IPS DF 4.7 (cell line): ENCODE measurements at regions not wholly inside any gene's neighbourhood (a gene's known extent, or its start where the extent isn't known, plus 50 kb on each side); places are given as distances from the start of the nearest gene placed in this dataset.
"Not testable (repeated sequence)": the region's sequence is repeated elsewhere in the genome, so short reads cannot be mapped to it uniquely, and the experiment has no call there.

ENCODE experiments used
- DNase-seq: peaks from one replicate; pipeline ENCODE4 v3.0.0-alpha.2; 2013; ENCODE audit warnings: low spot score; ENCODE audit errors: extremely low read depth

- DNase-seq = not testable (repeated sequence)
These were observed 241.9 kb downstream of the CWH43 start for GRCh38 chr4:49227941-49228340.

- not testable (repeated sequence) for DNase-seq
These were observed 243.2 kb downstream of the CWH43 start for GRCh38 chr4:49229243-49229642.

GRCh38 chr4:49229713-49230112, 243.6 kb downstream of the CWH43 start:
- not testable (repeated sequence) for DNase-seq

GRCh38 chr4:49233346-49233745, 247.3 kb downstream of the CWH43 start:
- DNase-seq = not testable (repeated sequence)

- not testable (repeated sequence) for DNase-seq
These were observed 247.7 kb downstream of the CWH43 start for GRCh38 chr4:49233749-49234148.

DNA sequence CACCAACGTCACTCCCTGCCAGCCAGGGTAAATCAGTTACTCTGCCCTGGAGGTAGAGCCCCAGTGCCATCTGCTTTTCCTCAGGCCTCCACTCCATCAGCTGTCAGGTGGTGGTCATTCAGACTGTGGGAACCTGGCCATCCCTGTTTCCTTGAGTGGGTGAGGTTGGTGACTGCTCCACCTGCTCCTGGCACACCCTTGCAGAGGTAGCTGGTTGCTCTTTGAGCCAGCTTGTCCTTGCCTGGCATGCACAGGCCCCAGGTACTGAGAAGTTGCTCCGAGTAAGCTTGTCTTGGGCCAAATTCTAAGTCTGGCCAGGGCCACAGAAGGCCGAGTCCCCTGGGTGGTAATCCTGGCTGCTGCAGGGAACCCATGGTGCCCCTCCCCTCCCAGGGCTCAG, 248.3 kb downstream of the CWH43 start:
- DNase-seq = not testable (repeated sequence)

- DNase-seq = not testable (repeated sequence)
These were observed 249.5 kb downstream of the CWH43 start for GRCh38 chr4:49235413-49236160.

DNA sequence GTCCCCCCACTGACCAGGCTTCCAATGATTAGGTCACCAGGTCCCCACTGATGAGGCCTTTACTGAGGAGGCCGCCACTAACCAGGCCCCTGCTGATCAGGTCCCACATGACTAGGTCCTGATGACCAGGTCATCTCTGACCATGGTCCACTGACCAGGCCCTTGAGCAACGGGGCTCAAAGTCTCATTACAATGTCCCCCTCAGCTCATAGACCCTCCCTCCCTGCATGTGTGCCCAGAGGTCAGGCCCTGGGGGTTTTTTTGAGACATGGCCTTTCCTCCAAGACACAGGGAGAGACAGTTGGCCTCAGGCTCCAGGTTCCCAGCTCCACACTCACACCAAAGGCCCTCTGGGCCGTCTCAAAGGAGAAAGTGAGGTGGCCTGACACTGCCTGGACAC, 250.4 kb downstream of the CWH43 start:
- not testable (repeated sequence) for DNase-seq

GRCh38 chr4:49241295-49241694, 255.2 kb downstream of the CWH43 start:
- not testable (repeated sequence) for DNase-seq

DNA sequence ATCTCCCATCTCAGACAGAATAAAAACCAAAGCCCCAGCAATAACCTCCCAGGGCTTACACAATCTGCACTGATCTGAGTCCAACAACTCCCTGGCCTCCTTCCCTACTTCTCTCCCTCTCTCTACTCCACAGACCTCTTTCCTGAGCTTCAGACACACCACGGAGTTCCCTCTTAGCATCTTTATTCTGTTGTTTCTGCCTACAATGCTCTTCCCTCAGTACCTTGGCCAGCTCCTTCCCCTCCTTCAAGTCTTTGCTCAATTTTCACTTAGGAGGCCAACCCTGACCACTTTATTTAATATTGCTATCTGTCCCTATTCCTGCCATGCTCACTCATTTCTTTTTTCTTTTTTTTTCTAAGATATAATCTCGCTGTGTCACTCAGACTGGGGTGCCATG, 276.7 kb downstream of the CWH43 start:
- DNase-seq = not testable (repeated sequence)

- DNase-seq = not testable (repeated sequence)
These were observed 284.4 kb downstream of the CWH43 start for GRCh38 chr4:49270435-49270834.

DNA sequence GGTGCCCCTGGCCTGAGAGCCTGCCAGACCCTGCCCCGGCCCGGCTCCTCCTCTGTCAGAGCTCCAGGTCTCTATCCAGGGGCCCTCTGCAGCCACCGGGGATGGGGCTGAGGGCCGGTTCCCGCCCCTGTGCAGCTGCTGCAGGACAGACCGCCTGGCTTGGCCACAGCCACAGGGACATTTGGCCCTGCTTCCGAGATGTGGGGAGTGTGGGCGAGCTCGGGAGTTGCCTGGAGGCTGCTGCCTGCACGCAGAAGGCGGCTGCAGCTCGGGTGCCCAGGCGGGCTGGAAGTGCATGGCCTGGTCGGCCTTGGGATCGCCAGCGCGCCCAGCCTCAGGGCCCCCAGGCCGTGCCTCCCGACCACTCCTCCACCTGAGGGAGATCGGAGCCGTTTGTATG, 284.8 kb downstream of the CWH43 start:
- DNase-seq = not testable (repeated sequence)

- not testable (repeated sequence) for DNase-seq
These were observed 299.8 kb downstream of the CWH43 start for GRCh38 chr4:49285905-49286304.

- not testable (repeated sequence) for DNase-seq
These were observed 301.1 kb downstream of the CWH43 start for GRCh38 chr4:49286926-49287745.

DNA sequence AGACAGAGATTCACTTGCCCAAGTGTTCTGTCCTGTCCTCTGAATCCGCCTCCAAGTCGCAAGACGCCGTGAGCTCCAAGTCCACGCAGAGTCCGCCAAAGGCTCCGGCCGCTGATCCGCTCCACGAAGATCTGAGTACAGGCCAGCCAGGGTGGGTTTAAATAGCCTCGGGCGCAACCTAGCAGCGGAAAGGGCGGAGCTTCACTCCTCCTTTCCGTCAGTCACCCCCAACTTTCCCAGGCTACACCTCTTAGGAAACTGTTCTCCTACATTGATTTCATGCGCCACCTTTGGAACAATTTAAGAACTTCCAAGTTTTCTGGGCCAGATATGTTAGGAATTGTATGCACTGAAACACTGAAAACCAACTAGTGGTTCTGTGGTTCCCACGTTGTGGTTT, 301.8 kb downstream of the CWH43 start:
- DNase-seq = not testable (repeated sequence)

GRCh38 chr4:49288796-49289195, 302.7 kb downstream of the CWH43 start:
- DNase-seq = not testable (repeated sequence)

DNA sequence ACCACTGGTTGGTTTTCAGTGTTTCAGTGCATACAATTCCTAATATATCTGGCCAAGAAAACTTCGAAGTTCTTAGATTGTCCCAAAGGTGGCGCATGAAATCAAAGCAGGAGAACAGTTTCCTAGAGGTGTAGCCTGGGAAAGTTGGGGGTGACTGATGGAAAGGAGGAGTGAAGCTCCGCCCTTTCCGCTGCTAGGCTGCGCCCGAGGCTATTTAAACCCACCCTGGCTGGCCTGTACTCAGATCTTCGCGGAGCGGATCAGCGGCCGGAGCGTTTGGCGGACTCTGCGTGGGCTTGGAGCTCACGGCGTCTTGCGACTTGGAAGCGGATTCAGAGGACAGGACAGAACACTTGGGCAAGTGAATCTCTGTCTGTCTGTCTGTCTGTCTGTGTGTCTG, 328.7 kb downstream of the CWH43 start:
- not testable (repeated sequence) for DNase-seq

GRCh38 chr4:49320725-49321410, 334.8 kb downstream of the CWH43 start:
- not testable (repeated sequence) for DNase-seq

DNA sequence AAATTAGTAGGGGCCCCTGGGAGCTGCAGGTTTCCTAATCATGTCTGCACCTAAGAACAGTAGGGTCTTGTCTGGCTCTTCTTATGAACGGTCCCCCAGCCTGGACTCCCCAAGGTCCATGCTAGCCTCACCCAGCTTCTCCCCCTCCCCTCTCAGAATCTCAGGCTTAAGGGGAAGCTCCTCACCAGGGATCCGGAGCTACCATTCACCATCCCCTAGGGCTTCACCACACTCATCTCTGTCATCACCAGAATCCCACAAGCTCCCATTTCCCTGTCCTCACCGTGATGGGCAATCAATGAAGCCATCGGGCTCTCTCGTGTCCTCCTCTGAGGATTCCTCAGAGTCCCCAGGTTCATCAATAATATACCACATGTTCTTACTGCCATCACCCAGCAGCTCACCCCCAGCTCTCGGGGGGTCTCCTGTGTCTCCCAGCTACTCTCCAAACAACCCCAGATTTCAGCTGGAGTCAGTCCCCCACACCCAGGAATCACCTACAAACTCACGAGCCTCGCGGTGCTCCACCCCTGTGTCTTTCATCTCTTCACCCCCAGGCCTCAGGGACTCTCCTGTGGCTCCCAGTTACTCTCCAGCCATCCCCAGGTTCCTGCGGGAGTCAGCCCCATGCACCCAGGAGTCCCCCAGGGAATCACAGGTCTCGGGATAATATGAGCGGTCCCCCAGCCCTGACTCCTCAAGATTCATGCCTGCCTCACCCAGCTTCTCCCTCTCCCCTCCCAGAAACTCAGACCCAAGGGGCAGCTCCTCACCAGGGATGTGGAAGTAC, 335.6 kb downstream of the CWH43 start:
- DNase-seq = not testable (repeated sequence)

GRCh38 chr4:49322610-49323572, 336.8 kb downstream of the CWH43 start:
- DNase-seq = not testable (repeated sequence)
